Inflammatory macrophage treated with lipopolysaccharide for 1 hour (primary cell): ENCODE measurements at regions not wholly inside any gene's neighbourhood (a gene's known extent, or its start where the extent isn't known, plus 50 kb on each side); places are given as distances from the start of the nearest gene placed in this dataset.

Experiments
- DNase-seq, 2 donors: peaks; one replicate each; pipeline ENCODE4 v3.0.0-alpha.2; 2020 to 2022

DNA sequence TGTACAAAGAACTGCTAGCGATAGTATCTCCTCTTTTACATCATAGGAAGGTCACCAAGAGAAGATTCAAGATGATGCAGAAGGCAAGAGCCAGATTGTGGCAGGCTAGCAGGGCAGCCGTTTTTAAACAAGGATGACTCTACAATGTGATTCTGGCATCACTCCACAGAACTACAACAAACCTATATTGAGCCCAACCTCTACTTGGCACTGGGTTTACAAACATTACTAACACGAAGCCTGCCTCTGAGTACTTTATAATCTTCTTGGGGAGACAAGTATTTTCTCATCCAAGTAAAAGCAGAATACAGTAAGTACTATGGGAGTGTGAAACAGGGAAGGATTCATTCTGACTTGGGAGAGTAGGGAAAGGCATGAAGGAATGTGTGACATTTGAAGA, 448.6 kb downstream of the ZNF608 start:
- no peak for DNase-seq

DNA sequence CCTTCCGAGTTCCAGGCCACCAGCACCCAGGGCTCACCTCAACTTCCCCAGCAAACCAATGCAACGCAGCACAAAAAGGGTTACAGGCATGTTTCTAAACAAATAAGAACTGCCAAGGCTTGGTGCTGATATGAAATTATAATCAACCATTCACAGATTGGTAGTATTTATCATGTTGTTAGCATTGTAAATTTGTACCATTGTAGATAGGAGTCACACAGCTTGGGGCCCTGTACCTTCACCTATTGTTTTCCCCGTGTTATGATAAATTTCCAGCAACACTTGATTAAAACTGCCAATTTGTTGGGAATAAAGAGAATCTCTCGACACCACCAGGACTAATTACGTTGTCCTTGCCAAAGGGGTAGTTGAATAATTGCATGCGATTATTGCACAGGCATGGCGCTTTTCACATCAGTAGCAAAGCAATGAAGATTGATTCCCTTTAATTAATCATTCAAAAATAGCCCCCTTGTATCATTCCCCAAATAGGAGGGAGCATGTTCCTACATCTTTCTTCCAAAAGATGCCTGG, 454.1 kb downstream of the ZNF608 start:
- DNase-seq = no peak

DNA sequence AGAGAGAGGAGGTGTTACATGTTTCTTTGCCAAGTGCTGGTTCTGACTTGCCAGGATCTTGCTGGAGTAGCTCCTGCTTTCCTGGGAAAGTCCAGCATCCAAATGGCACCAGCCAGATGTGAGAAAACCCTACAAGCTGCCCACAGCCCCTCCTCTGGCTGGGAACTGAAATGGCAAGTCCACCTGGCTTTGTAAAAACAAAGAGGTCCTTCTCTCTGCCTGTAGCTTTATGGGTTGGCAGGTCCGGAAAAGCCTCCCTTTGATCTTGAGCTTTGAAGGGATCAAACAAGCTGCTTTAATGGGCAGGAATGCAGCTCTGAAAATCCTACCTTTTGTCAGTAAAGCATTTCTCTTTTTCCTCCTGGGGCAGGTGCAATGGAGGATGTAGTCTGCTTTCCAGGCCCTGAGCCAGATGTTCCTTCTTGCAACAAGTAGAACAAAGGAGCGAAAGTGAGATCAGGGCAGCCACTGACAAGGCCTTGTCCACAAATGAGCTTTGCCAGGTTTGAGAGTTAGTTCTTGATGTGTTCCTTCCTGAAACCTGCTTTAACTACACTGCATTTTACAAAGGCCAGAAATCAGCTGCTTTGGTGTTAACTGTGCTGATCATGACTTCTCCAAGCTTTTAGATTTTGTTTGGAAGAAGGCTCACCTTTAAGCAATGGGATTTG, 456.7 kb downstream of the ZNF608 start:
- no peak for DNase-seq

DNA sequence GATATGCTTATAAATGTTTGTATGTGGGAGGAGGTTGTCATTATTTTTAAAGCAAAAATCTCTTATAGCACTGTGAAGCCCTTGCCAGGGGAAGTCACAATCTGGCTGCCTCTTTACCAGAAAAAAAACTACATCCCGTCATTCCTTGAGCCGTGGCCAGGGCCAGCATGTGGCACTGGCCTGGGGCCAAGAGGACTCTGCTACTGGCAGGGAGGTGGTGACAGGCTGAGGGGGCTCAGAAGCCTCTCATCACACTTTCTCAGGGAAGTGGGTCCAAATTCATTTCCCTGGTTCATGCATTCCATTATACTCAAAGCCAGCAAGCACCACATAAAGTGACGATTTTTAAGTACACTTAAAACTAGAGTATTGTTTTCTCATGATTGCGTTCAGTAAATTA, 457.3 kb downstream of the ZNF608 start:
- no peak for DNase-seq

DNA sequence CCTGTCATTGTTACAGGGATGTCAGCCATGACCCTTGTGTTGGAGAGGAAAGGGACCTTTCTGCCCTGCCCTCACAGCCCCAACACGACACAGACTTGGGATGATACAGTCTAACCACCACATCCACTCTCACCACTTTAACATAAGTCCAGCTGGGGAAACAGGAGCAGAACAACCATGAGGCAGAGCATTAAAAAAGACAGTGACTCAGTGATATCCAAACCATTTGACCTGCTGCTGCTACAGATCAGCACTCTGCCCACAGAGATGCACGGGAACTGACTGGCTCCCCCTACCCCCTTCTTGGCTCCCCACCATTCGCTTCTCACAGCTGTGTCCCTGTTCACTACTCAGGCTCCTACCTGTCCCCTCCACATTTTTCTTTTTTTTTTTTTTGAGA, 458.6 kb downstream of the ZNF608 start:
- DNase-seq = no peak

DNA sequence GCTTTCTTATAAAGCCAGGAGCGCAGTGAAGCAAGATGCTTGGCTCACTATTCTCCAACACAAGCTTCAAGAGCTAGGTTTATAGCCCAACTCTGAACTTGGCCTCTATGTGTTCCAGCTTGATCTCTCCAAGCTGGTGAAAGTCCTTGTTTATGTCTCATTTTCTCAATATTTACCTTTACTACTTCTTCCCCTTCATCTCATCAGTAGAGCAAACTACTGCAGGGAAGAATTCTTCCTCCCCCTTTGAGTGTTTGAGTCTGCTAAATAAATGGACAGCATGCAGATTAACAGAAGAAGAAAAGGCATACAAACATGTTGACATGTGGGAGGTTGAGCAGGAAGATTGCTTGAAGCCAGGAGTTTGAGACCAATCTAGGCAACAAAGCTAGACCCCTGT, 460.7 kb downstream of the ZNF608 start:
- DNase-seq = no peak

DNA sequence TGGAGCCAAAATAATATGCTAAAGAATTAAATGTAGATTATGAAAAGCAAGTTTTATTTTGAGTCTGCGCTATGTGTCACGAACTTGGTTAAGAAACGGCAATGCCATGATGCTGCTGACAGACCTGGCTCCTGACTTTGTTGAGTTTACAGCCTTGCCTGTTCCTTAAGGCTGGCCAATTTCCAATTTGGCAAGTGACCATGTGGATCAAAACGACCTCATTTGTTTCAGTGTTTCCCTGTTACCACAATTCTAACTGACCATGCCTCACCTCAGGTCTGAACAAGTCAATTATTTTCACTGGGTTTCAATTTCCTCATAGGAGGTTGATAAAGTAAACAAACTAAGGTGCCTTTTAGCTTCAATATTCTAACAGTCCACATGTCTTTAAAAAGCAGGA, 461.4 kb downstream of the ZNF608 start:
- no peak for DNase-seq

DNA sequence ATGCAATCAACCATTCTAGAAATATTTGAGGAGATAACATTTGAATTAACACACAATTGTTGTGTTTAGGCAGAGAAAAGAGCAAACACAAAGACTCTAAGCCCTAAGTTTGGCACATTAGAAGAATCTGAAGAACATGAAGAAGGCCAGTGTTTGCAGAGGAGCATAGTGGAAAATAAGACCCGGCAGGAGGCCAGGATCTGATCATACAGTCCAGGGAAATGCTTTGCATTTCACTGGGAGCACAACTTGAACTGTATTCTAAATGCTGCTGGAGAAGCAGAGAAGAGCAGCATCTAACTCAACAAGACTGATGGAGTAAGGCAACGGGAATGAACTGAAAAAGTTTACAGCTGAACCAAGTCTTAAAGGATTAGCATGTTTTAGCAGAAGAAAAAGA, 463.4 kb downstream of the ZNF608 start:
- DNase-seq = no peak

DNA sequence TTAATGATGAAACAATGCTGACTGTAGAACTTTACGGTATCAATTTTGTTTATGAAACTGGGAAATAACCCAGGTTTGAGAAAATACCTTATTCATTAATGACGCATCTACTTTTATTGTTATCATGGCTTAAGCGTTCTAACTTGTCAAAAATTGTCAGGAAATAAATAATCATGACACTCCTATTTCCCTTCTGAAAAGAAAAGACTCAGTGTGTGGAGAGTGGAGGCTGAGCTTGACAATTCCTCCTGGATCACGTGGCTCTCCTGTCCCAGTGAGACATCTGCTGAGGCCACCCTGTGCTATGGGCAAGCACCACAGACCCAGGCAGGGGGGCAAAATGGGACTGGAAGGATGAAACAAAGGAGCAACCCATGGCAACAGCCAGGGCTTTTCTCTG, 466.4 kb downstream of the ZNF608 start:
- no peak for DNase-seq

- DNase-seq = no peak
Measured at GRCh38 chr5:124279146-124279876, 467.1 kb downstream of the ZNF608 start.

- no peak for DNase-seq
Measured at GRCh38 chr5:124278636-124279035, 467.8 kb downstream of the ZNF608 start.

DNA sequence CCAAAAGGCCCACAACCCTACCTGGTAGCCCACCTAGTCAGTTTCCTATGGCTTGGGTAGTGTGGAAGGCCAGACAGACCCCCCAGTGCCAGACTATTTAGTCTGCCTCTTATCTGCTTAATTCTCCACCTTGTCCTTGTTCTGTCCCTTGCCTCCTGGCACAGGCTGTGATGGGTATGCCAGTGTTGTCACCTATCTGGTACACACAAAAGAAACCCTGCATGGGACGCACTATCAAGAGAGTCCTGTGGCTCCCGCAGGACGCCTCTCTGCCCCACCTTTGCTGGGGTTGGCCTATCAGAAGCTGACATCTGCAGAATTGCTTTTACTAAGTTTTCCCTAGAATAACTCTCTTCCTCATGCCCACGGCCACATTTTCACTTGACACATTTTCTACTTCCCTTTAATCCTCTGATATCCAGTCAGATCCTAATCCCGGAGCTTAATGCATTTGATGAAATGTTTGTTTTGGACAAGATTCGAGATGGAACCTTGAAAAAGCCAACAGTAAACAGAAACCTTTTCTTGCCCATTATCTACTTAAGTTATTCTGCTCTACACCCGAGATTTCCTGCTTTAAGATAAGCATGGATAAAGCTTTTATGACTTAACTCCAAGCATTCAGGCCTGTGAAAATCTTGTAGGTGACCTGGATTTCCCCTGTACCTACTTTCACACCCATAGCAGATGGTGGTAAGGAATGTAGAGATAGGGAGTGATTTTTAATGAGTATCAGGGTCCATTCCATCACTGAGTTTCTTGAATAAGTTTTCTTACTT, 468.5 kb downstream of the ZNF608 start:
- DNase-seq = no peak

DNA sequence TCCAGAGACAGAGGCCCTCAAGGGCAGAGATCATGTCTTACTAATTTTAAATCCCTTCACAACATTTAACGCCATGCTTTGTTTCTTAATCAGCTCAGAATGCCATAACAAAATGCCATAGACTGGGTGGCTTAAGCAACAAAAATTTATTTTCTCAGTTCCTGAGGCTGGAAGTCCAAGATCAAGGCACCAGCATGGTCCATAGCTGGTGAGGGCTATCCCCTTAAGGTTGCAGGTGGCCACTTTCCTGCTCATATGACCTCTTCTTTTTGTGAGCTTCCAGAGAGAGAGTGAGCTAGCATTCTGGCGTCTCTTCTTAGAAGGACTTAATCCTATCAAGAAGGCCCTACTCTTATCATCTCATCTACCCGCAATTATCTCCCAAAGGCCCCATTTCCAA, 470.3 kb downstream of the ZNF608 start:
- no peak for DNase-seq

GRCh38 chr5:124274949-124275348, 471.5 kb downstream of the ZNF608 start:
- no peak for DNase-seq

DNA sequence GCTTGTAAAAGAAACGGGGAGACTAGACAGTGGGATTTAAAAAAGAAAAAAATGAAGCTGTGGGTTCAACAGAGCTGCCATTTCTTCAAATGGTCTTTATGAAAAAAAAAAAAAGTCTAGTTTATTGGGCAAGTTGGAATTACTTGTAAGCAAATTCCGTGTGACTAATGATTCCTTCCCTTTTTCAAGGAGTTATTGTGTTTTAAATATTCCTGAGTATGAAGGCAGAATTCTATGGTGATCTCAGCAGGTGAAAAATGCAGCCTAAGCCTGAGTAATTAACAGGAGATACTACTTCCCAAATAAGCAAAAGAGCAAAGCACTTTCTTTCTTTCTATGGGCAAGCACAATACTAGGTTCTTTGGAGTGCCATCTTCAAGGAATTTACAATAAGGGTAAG, 481.9 kb downstream of the ZNF608 start:
- DNase-seq = no peak

- DNase-seq = no peak
Measured at GRCh38 chr5:124263680-124264491, 482.6 kb downstream of the ZNF608 start.

DNA sequence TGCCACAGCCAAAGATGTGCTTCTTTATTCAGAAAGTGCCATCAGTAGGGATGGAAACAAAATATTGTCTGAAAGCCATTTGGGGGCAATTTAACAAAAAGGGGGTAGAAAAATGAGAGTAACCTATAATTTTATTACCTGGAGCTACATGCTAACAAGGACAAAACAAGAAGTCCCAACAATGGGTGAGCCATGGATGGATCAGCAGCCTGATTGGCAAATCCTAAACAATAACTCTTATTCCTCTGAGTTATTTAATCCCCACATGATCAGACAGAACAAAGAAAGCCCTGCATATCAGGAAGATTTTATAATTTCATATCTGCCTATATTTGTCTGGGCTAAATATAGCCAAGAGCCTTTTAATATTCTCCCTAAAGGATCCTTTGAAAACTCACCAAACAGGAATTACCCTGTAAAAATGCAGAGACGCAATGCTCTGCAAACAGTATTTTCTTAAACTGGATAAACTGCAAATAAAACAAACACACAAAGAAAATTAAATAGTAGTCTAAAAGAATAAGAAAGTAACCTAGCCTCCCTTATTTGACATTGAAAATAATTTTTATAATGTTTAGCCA, 483.4 kb downstream of the ZNF608 start:
- no peak for DNase-seq

DNA sequence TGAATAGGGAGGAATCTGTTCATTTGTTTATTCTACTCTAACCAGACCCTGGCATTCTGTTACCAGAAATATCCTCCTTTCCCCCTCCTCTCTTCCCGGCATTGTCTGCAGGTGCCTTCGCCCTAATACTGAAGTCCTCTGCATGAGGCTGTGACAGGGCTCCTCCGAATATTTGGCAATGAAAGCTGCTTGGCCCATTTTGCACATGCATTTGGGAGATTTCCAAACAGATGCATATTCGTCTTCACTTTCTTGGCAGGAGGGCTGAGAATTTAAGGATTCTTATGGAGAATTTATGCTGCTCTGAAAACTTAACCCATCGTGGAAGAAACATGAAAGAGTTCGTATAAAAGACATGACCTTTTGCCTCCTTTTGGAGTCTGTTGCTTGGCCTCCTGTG, 484.0 kb downstream of the ZNF608 start:
- DNase-seq = no peak

DNA sequence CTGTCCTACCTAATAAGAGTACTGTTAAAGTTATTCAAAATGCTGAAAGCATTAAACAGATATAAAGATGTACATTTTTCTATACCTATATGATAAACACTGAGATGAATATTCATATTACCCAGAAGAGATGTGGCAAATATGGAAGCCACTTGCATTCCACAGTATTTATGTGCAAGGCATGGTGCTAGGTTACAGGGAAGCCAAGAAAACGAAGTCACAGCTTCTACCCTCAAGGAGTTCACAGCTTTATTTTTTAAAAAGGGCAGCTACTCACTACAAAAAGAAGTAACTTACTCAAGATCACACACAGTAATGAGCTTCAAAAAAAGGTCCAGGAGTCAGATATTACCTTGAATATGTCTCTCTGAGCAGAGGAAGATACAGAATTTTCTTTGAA, 484.6 kb downstream of the ZNF608 start:
- DNase-seq = no peak

DNA sequence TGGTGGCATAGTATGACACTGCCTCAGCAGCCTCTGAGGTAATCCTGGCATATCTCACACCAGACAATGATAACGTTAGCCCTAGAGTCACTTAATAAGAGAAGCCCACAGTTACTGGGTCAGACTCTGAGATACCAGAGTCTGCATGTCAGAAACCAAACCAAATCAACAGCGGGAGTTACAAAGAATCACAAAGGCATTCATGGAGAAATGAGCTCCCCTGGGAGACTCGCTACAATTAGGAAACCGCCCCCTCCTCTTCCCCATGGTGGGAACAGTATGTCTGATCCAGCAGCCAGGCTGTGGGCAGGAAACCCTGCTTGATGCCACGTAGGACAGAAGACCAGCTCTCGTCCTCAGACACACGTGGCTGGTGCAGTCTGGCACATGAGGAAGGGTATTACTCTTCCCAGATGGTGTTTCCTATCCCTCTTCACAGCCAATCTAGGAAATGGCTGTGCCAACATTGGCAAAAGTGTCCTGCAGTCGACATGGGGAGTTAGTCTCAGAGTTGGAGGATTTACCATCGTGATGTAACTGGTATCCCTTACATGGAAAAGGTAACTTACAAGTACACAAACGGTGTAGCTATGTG, 485.4 kb downstream of the ZNF608 start:
- no peak for DNase-seq

DNA sequence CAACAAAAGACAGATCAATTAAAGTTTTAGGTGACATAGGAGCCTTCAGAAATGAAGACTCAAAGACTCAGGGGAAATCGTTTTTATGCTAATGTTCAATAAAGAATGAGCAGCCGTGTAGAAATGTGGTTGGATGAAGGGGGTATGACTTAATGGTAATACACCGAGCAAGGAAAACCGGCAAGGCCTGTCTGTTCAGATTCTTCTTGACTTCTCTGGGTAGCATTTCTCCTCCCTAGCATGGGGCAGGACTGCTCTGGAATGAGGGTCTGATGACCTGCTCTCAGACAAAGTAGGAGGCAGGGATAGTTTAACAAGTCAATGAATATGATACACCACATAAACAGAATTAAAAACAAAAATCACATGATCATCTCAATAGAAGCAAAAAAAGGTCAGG, 487.4 kb downstream of the ZNF608 start:
- no peak for DNase-seq

GRCh38 chr5:124257048-124257447, 489.4 kb downstream of the ZNF608 start:
- no peak for DNase-seq
